Endothelial cell of hepatic sinusoid (primary cell): ENCODE measurements at regions not wholly inside any gene's neighbourhood (a gene's known extent, or its start where the extent isn't known, plus 50 kb on each side); places are given as distances from the start of the nearest gene placed in this dataset.
"Not testable (repeated sequence)": the region's sequence is repeated elsewhere in the genome, so short reads cannot be mapped to it uniquely, and the experiment has no call there.

Experiments
- in situ Hi-C: cut with HindIII; loops from 2 replicates; pipeline ENCODE4 v1.10.0; 2017; ENCODE audit warnings: low sequenced_read_pairs

GRCh38 chr15:59835776-59836175 lies 146.7 kb upstream of the BNIP2 start:
- in situ Hi-C loops = no loop called here

- in situ Hi-C loops = no loop called here
These were observed 145.4 kb upstream of the BNIP2 start for GRCh38 chr15:59834528-59834927.

- in situ Hi-C loops = no loop called here
These were observed 144.2 kb upstream of the BNIP2 start for GRCh38 chr15:59833366-59833765.

GRCh38 chr15:59830873-59831272 lies 141.8 kb upstream of the BNIP2 start:
- in situ Hi-C loops = no loop called here

GRCh38 chr15:59830098-59830497 lies 141.0 kb upstream of the BNIP2 start:
- in situ Hi-C loops = no loop called here

GRCh38 chr15:59828861-59829260 lies 139.7 kb upstream of the BNIP2 start:
- in situ Hi-C loops = no loop called here

- in situ Hi-C loops = no loop called here
These were observed 139.1 kb upstream of the BNIP2 start for GRCh38 chr15:59828263-59828662.

GRCh38 chr15:59825901-59826300 lies 136.8 kb upstream of the BNIP2 start:
- in situ Hi-C loops = no loop called here

- in situ Hi-C loops = no loop called here
These were observed 132.2 kb upstream of the BNIP2 start for GRCh38 chr15:59821286-59821685.

GRCh38 chr15:59819092-59819491 lies 130.0 kb upstream of the BNIP2 start:
- in situ Hi-C loops = no loop called here

- in situ Hi-C loops = no loop called here
These were observed 129.2 kb upstream of the BNIP2 start for GRCh38 chr15:59818336-59818735.

- in situ Hi-C loops = no loop called here
These were observed 128.7 kb upstream of the BNIP2 start for GRCh38 chr15:59817834-59818233.

- in situ Hi-C loops = no loop called here
These were observed 127.9 kb upstream of the BNIP2 start for GRCh38 chr15:59817053-59817452.

- in situ Hi-C loops = no loop called here
These were observed 125.3 kb upstream of the BNIP2 start for GRCh38 chr15:59814409-59814808.

- in situ Hi-C loops = no loop called here
These were observed 123.8 kb upstream of the BNIP2 start for GRCh38 chr15:59812889-59813288.

GRCh38 chr15:59812250-59812870 lies 123.2 kb upstream of the BNIP2 start:
- in situ Hi-C loops = no loop called here

GRCh38 chr15:59803293-59803966 lies 114.3 kb upstream of the BNIP2 start:
- in situ Hi-C loops = not testable (repeated sequence)

- in situ Hi-C loops = no loop called here
These were observed 112.5 kb upstream of the BNIP2 start for GRCh38 chr15:59801649-59802048.

- in situ Hi-C loops = no loop called here
These were observed 109.4 kb upstream of the BNIP2 start for GRCh38 chr15:59798605-59798917.

- in situ Hi-C loops = no loop called here
These were observed 108.9 kb upstream of the BNIP2 start for GRCh38 chr15:59797756-59798604.

GRCh38 chr15:59794229-59794886 lies 105.2 kb upstream of the BNIP2 start:
- in situ Hi-C loops = no loop called here

GRCh38 chr15:59792359-59792758 lies 103.2 kb upstream of the BNIP2 start:
- in situ Hi-C loops = no loop called here
